Activated naive CD4-positive, alpha-beta T cell treated with anti-CD3 and anti-CD28 coated beads, Interleukin-2, amount 50 U/mL, for 24 hours (primary cell): ENCODE measurements at regions not wholly inside any gene's neighbourhood (a gene's known extent, or its start where the extent isn't known, plus 50 kb on each side); places are given as distances from the start of the nearest gene placed in this dataset.

Experiments used
- H3K27ac Mint-ChIP-seq: one replicate; pipeline ENCODE4 v1.8.0; 2021; ENCODE audit warnings: mild to moderate bottlenecking, mixed read lengths
- H3K27me3 Mint-ChIP-seq: one replicate; pipeline ENCODE4 v1.8.0; 2021; ENCODE audit warnings: mixed read lengths
- H3K36me3 Mint-ChIP-seq: one replicate; pipeline ENCODE4 v1.8.0; 2021; ENCODE audit warnings: mixed read lengths
- H3K4me1 Mint-ChIP-seq: one replicate; pipeline ENCODE4 v1.8.0; 2021; ENCODE audit warnings: mixed read lengths
- H3K4me3 Mint-ChIP-seq: one replicate; pipeline ENCODE4 v1.8.0; 2021; ENCODE audit warnings: mild to moderate bottlenecking, mixed read lengths
- H3K9me3 Mint-ChIP-seq: one replicate; pipeline ENCODE4 v1.8.0; 2021; ENCODE audit warnings: mixed read lengths

DNA sequence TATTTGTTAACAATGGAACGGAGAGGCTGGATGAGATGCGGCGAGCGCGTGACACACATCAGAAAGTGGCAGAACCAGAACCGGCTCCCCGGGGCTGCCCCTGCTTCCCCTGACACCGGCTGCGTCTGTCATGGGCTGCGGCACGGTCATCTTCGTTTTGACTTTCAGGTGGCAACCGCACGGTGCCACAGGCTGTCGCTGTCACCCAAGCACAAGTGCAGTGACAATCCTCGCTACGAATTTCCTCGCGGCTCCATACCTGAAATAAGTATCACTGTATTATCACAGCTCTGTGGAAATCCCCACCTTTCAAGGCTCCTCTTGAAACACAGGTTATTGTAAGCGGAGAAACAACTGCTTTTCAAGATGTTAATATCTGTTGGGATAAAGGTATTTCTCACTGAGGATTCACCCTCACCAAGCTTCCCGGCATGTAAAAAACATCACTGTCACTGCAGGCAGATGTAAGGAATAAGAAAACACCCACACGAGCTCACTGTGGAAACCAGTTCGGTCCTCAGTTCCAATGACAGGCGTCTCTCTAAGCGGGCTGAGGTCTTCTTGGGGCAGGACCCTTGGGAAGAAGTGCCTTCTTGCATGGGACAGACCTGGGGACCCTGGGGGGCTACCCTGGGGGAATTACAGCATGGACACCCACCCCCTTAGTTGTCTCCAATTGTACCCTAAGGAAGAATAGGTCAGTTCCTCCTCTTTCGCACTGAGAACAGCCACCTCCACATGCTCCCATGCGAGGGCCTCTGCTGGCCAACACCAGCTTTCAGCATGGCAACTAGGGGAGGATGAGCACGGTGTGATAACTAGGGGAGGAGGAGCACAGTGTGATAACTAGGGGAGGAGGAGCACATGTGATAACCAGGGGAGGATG lies 86.3 kb downstream of the DACT2 start:
- Mint-ChIP-seq H3K9me3 (no peaks in the 10 kb centered on the region), H3K4me3 (no peak overlapping the region), H3K4me1 (no peaks in the 10 kb centered on the region), H3K27ac (no peak overlapping the region), H3K36me3 (no peaks in the 10 kb centered on the region), H3K27me3 (peaks cover 6% of the 10 kb centered on the region)

DNA sequence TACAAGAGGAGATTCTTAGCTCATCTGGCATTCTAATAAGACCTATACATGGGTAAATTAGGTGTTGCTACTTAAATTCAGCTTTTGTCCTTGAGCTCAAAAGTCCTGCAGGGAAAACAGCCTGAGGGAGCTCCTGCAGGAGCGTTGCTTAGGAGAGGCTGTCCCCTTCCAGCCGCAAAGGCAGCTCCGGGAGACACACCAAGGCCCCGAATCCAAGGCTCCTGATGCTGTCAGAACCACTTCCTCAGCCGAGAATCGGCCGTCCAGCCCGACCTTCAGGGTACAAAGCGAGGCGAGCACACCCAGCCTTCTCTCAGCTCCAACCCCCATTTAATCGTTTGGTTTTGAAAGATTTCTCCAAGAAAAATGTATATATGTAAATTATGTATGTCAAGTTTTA lies 87.0 kb downstream of the DACT2 start:
- Mint-ChIP-seq H3K27me3 (peaks cover 6% of the 10 kb centered on the region), H3K4me3 (no peak overlapping the region), H3K36me3 (no peaks in the 10 kb centered on the region), H3K4me1 (no peaks in the 10 kb centered on the region), H3K9me3 (no peaks in the 10 kb centered on the region), H3K27ac (no peak overlapping the region)

DNA sequence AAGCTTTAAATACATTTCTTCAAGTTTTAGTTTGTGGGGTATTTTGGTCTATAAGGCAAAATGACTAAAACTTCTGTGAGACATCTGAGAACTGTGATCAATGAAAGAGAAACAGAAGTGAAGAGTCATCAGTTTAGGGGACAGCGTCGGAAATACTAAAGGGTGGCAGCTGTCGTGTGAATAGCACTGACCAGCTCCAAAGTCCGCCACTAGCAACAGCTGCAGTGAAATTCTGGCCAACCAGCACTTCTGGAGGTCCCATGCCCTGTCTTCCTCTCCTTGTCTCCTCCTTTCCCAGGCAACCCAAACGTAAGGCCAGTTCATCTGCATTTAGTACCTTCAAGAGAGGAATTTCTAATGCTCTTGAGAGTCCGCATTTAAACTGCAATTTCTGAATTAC lies 87.5 kb downstream of the DACT2 start:
- Mint-ChIP-seq H3K4me1 (no peaks in the 10 kb centered on the region), H3K27me3 (peaks cover 6% of the 10 kb centered on the region), H3K9me3 (no peaks in the 10 kb centered on the region), H3K27ac (no peak overlapping the region), H3K36me3 (no peaks in the 10 kb centered on the region), H3K4me3 (no peak overlapping the region)

- no peaks in the 10 kb centered on the region for H3K4me1 Mint-ChIP-seq
- H3K27ac Mint-ChIP-seq, result no peak overlapping the region
- no peaks in the 10 kb centered on the region for H3K9me3 Mint-ChIP-seq
- H3K27me3 Mint-ChIP-seq, result peaks cover 6% of the 10 kb centered on the region
- H3K4me3 Mint-ChIP-seq, result no peak overlapping the region
- H3K36me3 Mint-ChIP-seq, result no peaks in the 10 kb centered on the region
These were observed 88.1 kb downstream of the DACT2 start for GRCh38 chr6:168231393-168231957.

DNA sequence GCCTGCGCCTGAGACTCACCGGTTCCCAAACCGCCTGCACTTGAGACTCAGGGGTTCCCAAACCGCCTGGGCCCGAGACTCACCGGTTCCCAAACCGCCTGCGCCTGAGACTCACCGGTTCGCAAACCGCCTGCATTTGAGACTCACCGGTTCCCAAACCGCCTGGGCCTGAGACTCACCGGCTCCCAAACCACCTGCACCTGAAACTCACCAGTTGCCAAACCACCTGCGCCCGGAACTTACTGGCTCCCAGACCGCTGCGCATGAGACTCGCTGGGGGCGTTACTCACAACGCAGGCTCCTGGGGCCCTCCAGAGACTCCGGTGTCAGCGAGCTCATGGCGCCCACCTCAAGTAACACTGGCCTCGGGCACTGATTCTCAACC lies 90.2 kb downstream of the DACT2 start:
- Mint-ChIP-seq H3K4me3 (no peak overlapping the region), H3K27me3 (peaks cover 6% of the 10 kb centered on the region), H3K27ac (no peak overlapping the region), H3K4me1 (no peaks in the 10 kb centered on the region), H3K9me3 (no peaks in the 10 kb centered on the region), H3K36me3 (no peaks in the 10 kb centered on the region)

DNA sequence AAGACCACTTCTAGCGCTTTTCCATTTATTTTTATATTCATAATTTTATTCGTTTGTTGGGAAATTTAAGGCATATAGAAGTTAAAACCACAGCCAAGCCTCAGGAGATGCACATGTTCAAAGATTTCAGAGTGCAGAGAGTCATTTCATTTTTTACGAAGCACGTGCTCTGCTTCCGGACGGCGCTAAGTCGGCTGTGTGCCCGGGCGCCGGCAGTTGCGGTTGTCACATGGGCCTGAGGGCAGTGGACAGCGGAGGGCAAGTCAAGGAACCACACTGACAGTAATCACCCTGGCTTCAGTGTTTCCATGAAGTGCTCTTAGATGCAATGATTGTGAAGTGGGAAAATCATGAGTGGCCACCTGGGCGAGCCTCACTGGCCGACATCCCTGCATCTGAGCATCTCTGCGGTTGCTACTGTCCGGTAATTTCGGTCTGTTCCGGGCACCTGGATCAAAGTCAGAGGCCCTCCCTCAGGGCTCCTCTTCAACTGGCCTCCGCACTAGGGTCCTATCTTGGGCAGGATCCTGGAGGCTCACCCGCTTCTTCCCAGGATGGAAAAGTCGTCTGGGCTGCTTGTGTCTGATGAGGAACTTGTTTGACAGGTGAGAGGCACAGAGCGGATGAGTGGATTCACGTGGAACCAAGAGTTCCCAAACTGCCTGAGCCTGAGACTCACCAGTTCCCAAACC lies 90.8 kb downstream of the DACT2 start:
- H3K9me3 Mint-ChIP-seq, result no peaks in the 10 kb centered on the region
- no peak overlapping the region for H3K27ac Mint-ChIP-seq
- H3K4me3 Mint-ChIP-seq, result no peak overlapping the region
- peaks cover 6% of the 10 kb centered on the region for H3K27me3 Mint-ChIP-seq
- no peaks in the 10 kb centered on the region for H3K4me1 Mint-ChIP-seq
- H3K36me3 Mint-ChIP-seq, result no peaks in the 10 kb centered on the region

GRCh38 chr6:168227840-168228239 lies 91.7 kb downstream of the DACT2 start:
- Mint-ChIP-seq H3K27ac (no peak overlapping the region), H3K4me1 (no peaks in the 10 kb centered on the region), H3K4me3 (no peak overlapping the region), H3K36me3 (no peaks in the 10 kb centered on the region), H3K9me3 (no peaks in the 10 kb centered on the region), H3K27me3 (peaks cover 8% of the 10 kb centered on the region)

- Mint-ChIP-seq H3K27me3 (peaks cover 8% of the 10 kb centered on the region), H3K4me1 (no peaks in the 10 kb centered on the region)
These were observed 92.7 kb downstream of the DACT2 start for GRCh38 chr6:168226902-168227318.

DNA sequence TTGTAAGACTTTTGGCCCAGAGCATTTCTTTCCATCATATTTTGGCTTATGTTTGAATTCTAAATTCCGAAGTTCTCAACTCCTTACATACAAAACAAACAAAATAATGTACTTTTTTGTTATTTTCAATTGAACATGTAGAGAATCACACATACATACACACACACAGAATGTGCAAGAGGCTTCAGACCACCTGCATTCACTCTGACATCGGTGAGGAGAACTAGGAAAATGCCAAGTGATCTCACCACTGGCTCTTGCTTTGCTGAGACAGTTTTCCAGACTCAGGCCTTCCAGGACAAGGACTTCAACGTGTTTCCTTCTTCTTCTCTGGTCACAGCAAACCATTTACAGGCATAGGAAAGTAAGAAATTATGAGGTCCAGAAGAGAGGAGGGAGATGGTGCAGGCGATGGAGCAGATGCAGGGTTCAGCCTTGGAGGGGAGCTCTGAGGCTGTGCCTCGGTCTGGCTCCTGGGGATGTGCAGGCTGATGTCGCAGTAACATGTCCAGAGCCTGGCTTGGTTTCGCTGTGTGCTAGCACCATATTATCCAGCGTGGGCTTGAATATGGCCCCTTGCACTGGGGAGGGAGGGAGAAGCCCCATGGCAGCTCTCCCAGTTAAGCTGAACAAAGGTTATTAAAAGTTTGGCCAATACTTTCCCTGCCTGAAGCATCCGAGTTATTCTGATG lies 93.4 kb downstream of the DACT2 start:
- Mint-ChIP-seq H3K4me1 (no peaks in the 10 kb centered on the region), H3K9me3 (no peaks in the 10 kb centered on the region), H3K36me3 (no peaks in the 10 kb centered on the region), H3K27ac (no peak overlapping the region), H3K4me3 (no peak overlapping the region), H3K27me3 (peaks cover 8% of the 10 kb centered on the region)

More at GRCh38 chr6:168226902-168227318, 92.7 kb downstream of the DACT2 start:
- H3K4me3 Mint-ChIP-seq, result no peak overlapping the region
- no peaks in the 10 kb centered on the region for H3K36me3 Mint-ChIP-seq
- no peaks in the 10 kb centered on the region for H3K9me3 Mint-ChIP-seq
- H3K27ac Mint-ChIP-seq, result no peak overlapping the region

DNA sequence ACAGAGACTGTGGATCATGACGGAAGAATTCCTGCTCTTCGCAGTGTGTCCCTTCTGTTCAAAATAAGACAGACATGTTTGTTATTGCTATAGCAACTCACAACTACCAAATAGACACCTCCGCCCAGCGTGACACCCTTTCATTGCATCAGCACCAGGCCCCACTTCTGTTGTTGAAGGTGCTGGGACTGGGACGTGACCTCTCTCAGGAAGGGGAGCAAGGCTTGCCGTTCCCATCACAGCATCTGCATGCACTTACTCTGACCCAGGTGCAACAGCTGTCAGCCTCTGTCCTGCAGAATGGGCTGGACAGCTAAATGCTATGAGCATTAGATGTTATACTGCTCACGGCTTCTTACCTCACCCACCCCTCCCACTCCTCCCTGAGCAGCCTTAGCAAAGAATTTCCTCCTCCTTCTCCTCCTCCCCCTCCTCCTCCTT lies 94.1 kb downstream of the DACT2 start:
- H3K27ac Mint-ChIP-seq, result no peak overlapping the region
- H3K4me1 Mint-ChIP-seq, result no peaks in the 10 kb centered on the region
- no peaks in the 10 kb centered on the region for H3K9me3 Mint-ChIP-seq
- H3K4me3 Mint-ChIP-seq, result no peak overlapping the region
- no peaks in the 10 kb centered on the region for H3K36me3 Mint-ChIP-seq
- H3K27me3 Mint-ChIP-seq, result peaks cover 8% of the 10 kb centered on the region

DNA sequence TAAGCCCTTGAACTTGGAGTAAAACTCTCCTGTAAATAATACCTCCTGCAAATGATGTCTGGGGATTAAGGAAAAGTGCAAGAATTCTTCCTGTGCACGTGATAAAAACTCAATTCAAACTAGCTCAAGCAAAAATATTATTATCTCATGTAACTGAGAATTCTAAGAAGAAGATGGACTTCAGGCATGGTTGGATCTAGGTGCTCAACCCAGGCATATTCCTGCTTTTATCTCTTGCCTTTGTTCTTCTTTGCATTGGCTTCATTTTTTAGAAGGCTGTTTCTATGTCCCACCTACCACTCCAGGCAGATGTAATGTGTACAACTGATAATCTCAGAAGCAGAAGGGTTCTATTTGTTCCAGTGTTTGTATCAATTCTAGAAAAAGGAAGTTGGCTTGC lies 95.8 kb downstream of the DACT2 start:
- H3K9me3 Mint-ChIP-seq, result no peaks in the 10 kb centered on the region
- H3K27me3 Mint-ChIP-seq, result peaks cover 6% of the 10 kb centered on the region
- H3K4me1 Mint-ChIP-seq, result no peaks in the 10 kb centered on the region
- no peak overlapping the region for H3K4me3 Mint-ChIP-seq
- no peak overlapping the region for H3K27ac Mint-ChIP-seq
- H3K36me3 Mint-ChIP-seq, result no peaks in the 10 kb centered on the region

DNA sequence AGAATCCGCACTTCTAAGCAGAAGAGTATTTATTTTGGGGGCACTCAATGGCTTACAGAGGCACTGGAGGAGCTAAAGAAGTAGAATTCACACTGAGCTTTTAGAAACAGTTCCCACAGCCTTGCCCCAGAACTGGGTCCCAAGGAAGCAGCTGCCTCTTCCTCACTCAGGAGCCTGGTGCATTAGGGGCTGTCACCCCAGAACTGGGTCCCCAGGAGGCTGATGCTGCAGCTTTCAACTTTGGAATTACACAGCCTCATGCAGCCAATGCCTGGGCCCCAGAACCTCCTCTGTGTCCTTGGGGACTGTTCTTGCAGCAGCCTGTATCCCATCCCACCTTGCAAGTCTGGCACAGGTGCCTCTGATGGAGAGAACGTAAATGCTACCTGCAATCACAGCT lies 96.4 kb downstream of the DACT2 start:
- Mint-ChIP-seq H3K4me3 (no peak overlapping the region), H3K27me3 (peaks cover 2% of the 10 kb centered on the region), H3K4me1 (no peaks in the 10 kb centered on the region), H3K9me3 (no peaks in the 10 kb centered on the region), H3K36me3 (no peaks in the 10 kb centered on the region), H3K27ac (no peak overlapping the region)

DNA sequence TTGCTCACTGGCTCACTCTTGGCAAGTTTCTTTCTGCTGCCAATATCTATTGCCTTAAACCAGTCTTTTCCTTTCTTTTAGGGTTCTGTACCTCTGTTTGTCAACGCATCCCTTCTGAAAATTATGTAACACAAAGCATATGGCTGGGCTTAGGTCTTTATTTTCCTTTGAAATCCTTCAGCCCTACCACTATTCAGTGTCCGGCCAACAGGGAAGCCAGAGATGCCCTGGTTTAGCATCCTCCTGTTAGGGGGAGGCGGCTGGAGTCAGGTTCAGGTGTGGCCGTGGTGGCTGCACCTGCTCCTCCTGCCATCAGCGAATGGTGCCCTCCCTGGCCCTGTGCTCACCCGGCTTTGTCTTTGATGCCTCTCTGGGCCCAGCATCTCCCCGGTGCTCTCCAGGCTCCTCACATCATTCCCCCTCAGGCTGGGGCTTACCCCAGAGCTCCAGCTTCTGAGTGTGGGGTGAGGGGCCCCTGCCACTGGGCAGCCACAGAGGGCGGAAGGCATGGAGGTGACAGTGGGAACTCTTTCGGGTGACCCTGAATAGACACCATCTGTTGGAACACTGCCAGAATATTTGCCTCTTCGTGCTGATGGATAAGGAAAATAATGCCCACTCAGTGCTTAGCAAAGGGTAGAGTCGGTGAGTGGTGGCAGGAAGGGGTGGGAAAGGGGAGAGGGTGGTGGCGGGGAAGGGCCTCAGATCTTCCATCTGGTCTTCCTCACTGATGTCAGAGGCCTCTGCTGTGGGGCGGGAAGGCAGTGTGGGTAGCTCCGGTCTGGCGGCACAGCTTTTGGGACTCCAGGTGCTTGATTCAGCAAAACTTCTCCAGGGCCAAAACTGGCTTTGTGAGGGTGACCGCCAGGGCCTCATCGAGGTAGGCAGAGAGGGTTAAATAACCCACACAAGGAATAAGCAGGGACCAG lies 97.2 kb downstream of the DACT2 start:
- H3K4me3 Mint-ChIP-seq, result no peak overlapping the region
- H3K36me3 Mint-ChIP-seq, result no peaks in the 10 kb centered on the region
- no peaks in the 10 kb centered on the region for H3K9me3 Mint-ChIP-seq
- H3K27ac Mint-ChIP-seq, result no peak overlapping the region
- H3K4me1 Mint-ChIP-seq, result no peaks in the 10 kb centered on the region
- H3K27me3 Mint-ChIP-seq, result peaks cover 2% of the 10 kb centered on the region

GRCh38 chr6:168221497-168222079 lies 98.0 kb downstream of the DACT2 start:
- Mint-ChIP-seq H3K27me3 (peaks cover 2% of the 10 kb centered on the region), H3K9me3 (no peaks in the 10 kb centered on the region), H3K36me3 (no peaks in the 10 kb centered on the region), H3K4me1 (no peaks in the 10 kb centered on the region), H3K4me3 (no peak overlapping the region), H3K27ac (no peak overlapping the region)
